HG02840 (cell line): ENCODE measurements at regions not wholly inside any gene's neighbourhood (a gene's known extent, or its start where the extent isn't known, plus 50 kb on each side); places are given as distances from the start of the nearest gene placed in this dataset.

Source experiments
- ATAC-seq: cut with Tn5 transposase; IDR thresholded peaks from one replicate; pipeline ENCODE4 v1.9.1; 2021; ENCODE audit warnings: mild to moderate bottlenecking, moderate library complexity, moderate number of reproducible peaks; ENCODE audit not compliant: unreplicated experiment, low FRiP score

- no peak for ATAC-seq
Measured at GRCh38 chr4:128512767-128513322, 225.2 kb upstream of the PGRMC2 start.

GRCh38 chr4:128512161-128512560 is 224.5 kb upstream of the PGRMC2 start:
- ATAC-seq: no peak

DNA sequence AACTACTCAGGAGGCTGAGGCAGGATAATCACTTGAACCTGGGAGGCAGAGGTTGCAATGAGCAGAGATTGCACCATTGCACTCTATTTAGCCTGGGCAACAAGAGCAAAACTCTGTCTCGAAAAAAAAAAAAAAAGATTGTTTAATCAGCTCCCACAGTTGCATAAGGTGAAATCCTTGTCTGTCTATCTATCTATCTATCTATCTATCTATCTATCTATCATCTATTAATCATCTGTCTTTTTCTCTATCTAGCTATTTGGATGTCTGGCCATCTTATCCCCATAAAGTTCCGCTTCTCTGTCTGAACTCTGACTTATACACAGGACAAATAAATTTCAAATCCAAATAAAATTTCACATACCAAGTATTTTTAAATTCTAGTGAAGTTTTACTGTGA is 223.2 kb upstream of the PGRMC2 start:
- no peak for ATAC-seq

- no peak for ATAC-seq
Measured at GRCh38 chr4:128502818-128503527, 215.4 kb upstream of the PGRMC2 start.

DNA sequence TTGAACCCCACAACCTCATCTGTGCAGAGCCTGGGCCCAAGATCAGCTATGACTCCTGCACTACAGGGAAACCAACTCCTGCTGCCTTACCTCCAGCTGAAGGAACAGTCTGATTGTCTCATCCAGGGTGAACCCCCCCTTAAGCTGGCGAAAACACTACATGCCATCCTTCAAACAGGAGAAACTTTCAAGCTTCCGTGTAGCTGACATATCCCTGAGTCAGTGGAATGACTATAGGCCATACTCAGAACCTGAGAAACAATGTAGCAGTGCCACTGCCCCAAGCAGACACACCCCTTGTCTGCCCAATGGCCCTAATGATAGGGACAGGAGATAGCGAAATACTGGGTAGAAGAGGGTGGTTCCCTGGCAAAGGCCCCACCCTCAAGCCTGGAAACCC is 213.6 kb upstream of the PGRMC2 start:
- ATAC-seq: no peak

DNA sequence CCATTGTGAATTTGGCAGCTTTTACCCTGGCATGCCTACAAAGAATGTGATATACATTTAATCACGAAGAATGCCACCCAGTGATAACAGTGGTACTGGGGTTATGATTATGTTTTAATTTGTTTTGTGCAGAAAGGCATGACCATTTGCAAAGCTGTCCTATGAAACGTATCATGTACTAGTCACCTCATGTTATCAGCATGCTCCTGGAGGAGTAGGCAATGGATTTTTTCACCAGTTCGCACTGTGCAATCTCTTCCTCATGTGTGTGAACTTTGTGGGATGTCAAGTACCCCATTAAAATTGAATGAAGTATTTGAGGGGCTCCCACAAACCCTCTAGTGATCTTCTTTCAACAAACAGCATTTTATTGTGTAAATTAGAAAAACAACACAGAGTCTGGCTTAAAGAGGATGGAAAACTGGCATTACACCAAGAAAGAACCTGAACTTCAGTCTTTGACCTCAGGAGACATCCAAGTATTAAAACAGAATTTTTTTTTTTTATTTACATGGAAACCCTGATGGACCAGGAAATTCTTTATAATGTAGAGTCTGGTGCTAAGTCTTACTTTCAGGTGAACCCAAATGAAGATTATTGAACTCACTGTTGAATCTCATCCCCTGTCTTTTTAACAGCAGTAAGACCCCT is 200.6 kb upstream of the PGRMC2 start:
- ATAC-seq: no peak

DNA sequence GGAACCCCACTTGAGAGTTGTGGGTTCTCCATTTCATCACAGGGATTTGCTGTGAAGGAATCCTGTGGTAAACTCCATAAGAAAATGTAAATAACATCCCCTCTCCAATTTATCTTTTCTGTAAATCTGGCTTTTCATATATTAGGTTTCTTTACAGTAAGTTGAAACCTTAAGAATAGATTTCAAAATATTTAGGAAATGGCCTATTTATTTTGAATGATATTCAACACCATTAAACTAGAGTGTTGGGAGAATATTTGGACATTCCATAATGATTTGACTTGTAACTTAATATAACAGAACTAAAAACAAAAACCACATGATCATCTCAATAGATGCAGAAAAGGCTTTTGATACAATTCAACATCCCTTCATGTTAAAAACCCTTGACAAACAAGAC is 197.3 kb upstream of the PGRMC2 start:
- ATAC-seq: no peak

DNA sequence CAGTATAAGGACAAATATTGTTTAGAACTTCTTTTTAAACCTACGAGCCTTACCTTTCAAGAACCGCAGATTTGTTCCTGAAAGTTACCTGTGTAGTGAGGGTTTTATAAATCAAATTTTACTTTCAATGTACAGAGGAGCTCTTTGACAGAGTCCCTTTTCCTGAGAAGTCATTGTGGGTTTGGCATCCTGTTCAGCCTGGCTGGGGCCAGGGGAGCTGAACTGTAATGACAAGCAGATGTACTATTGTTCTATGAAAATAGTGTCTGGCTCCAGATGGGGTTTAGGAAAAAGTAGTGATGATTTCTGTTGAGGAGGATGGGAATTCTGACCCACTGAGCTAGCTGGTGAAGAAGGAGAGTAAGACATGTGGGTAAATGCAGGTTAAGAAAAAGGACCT is 196.2 kb upstream of the PGRMC2 start:
- ATAC-seq: no peak

GRCh38 chr4:128483041-128483440 is 195.4 kb upstream of the PGRMC2 start:
- ATAC-seq: no peak

DNA sequence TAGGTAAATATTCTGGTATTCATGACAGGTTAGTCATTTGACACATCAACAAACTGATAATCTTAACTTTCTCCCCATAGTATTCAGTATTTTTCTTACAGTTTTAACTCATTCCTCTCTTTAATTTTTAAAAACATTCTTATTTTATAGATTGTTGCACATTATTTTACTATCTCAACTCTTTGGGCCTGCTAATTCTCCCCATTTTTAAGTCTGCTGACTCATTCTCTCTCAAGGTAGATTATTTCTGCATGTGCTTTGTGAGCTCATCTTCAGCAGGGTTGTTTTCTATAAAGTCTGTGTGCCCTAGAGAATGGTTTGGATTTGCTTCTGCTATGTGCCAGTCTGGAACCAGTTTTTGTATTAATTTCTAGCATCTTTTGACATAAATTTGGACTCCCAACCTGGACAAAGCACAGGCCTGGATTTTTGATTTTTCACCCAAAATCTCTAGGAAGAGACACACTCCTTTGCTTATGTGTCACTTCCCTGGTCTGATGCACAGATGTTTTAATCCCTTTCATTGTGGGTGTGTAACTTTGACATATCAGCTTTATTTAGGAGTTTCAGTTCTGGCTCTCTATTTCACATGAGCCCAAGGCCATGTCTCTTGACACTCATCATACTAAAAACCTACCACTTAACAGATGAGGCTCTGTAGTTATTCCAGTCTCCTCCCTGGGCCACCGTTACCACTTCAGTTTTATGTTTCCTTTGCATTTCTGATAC is 194.3 kb upstream of the PGRMC2 start:
- ATAC-seq: no peak

DNA sequence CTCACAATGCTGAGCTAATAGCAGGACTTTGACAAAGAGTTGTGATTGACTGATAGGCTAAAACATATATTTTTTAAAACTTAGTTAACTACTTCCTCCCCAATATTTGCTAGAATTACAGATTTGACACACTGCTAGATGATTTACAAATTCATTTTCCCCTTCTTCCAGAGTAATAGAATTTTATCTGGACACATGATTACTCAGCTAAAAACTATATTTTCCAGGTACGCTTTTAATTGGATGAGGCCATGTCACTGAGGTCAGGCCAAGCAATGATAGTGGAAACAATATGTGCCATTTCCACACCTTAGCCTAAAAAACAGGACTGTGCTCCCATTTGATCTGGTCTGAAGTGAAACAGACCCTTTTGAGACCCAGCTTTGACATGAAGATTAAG is 193.3 kb upstream of the PGRMC2 start:
- ATAC-seq: no peak

DNA sequence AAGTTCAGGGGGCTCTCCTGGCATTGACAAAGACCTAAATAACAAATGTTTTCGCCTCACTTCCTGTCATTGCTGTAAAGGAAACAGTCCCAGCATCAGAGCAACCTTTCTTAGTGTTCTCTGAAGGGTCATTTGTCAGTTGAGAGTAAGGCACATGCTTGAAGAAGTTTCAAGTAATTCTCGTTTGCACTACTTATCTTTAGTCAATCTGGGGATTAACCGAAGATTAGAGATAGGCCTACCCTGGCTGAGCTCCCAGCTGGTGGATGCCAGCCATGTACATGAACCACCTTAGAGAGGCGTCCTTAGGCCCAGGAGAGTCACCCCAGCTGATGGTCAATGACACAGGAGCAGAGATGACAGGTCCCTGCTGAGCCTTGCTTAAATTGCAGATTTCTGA is 189.9 kb upstream of the PGRMC2 start:
- no peak for ATAC-seq

GRCh38 chr4:128475597-128475996 is 188.0 kb upstream of the PGRMC2 start:
- ATAC-seq: no peak

DNA sequence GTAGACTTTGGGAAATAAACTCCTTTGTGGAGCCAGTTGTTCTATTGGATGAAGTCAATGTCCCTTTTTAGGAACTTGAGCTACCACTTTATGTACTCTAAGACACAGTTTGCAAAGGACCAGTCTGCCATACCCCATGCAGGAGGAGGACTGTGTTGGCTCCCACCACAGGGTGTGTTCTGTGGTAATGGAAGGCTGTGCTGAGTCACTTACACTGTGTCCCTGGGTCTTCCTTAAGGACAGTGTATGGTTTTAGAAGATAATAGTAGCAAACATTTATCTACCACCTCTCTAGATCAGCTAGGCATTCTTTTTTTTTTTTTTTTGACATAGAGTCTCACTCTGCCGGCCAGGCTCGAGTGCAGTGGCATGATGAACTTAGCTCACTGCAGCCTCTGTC is 184.0 kb upstream of the PGRMC2 start:
- no peak for ATAC-seq

DNA sequence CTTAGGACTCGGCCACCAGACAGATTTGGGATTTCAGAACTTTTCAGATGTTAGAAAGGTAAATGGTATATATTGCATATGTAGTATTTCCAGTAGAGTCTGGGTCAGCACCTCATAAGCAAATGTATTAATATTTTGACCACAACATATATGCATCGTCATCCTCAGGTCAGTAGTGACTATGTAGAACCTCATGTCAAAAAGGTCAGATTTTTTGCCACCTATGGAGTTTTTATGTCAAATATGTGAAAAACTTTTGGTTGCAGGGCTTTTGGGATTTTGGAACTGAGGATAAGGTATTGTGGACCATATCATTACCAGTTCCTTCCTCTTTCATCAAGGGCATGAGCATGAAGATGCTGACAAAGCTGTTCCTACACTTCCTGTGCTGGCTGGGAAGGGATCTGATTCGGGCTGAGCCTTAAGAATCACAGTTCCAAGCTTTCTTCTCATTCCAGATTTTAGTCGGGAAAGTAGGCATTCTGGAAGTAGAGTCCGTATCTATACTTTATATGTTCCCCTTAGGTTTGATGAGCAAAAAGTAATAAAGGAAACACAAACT is 183.0 kb upstream of the PGRMC2 start:
- no peak for ATAC-seq

DNA sequence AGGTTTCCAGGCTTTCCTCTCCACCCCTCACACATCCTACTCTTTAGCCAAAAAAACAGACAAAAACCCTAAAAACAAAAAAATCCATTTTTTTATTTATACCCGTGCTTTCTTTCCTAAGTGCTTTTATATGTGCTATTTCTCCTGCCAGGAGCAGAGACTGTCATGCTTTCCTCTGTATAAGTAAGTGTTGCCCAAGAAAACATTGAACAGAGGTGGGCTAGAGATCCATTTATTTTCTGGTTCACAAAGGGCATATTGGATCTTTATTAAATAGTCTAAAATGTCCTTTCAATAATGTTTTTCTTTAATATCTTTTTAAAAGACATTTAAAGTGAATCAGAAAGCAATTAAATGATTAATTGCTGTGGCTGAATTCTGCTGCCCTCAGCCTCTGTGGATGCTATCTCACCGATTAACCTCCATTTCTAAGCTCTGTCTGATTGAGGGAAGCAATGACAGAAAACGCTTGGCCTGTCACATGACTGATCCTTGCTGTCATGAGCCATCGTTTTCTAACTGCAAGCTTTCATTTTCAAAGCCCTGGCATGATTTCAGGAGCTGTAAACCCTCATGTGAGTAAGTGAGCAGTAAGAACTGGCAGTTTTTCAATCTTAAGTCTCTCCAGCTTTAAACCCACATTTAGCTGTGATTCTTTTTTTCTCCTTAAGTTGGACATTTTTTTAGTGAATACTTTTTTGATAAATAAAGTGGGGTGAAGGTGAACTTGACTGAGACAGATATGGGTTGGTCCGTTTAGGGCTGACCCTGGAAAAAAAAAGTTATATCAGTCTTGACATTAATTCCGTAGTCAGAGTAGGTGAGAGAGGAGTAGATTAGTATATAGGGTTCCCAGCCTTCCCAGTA is 180.7 kb upstream of the PGRMC2 start:
- no peak for ATAC-seq

DNA sequence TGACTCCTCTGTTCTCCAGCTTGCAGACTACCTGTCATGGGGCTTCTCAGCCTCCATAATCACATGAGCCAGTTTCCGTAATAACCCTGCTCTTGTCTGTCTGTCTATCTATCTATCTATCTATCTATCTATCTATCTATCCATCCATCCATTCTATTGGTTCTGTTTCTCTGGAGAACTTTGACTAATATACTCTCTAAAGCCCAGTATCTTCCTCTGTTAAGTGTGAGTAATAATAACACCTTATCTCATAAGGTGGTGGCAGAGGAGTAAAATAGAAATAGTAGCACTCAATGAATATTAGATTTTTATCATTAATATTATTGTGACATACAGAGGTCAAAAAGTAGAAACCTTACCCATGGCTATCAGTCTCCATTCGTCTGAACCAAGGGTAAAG is 177.9 kb upstream of the PGRMC2 start:
- no peak for ATAC-seq

DNA sequence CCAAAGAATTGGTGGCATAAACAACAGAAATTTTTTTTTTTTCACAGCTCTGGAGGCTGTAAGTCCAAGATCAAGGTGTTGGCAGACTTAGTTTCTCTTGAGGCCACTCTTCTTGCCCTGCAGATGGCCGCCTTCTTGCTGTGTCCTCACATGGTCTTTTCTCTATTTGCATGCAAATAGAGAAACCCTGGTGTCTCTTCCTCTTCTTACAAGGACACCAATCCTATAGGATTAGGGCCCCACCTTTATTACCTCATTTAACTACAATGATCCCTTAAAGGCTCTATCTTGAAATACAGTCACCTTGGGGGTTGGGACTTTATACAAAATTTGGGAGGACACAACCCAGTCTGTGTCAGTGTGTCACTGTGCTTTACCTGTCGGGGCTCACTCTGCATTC is 175.4 kb upstream of the PGRMC2 start:
- no peak for ATAC-seq

DNA sequence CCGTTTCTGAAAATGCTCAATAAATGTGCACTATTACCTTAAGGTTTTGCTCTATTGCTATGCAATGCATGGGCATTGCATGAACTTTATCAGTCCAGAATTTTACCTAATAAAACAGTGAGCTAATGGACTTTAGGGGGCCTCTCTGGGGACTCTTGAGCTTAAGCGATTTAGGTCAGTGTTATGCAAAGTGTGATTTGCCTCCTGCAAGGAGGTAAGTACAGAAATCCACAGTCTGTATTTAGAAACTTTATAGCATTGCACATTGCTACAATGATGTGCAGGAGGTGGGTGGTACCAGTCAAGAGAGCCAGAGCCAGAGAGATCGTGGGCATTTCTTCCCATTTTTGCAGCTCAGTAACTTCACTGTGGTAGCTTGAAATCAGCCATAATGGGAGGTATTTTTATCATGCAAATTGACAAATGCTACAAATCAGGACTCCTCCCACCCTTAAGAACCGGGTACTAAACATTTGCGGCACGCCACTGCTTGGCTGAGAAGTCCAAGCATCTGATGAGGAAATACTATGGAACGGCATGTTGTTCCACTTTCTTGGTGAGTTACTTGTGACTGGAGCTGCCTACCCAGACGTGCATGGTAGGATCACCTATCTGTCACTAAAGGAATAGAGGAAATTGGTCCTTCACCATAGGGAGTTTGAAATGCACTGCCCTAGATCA is 174.6 kb upstream of the PGRMC2 start:
- no peak for ATAC-seq
